Trophoblast cell (in vitro differentiated cells and primary cell): ENCODE measurements at regions not wholly inside any gene's neighbourhood (a gene's known extent, or its start where the extent isn't known, plus 50 kb on each side); places are given as distances from the start of the nearest gene placed in this dataset.

ENCODE experiments used
- DNase-seq, 2 donors: peaks; one replicate each; pipeline ENCODE4 v3.0.0-alpha.2; 2016
- H2AFZ ChIP-seq: 2 replicates; pipeline ENCODE4 v1.6.1; 2013; ENCODE audit warnings: low read length, moderate library complexity, mild to moderate bottlenecking; ENCODE audit not compliant: insufficient read depth, poor library complexity
- H2AK5ac ChIP-seq: 2 replicates; pipeline ENCODE4 v1.6.1; 2013; ENCODE audit warnings: mild to moderate bottlenecking, low read length
- H2BK120ac ChIP-seq: 2 replicates; pipeline ENCODE4 v1.6.1; 2013; ENCODE audit warnings: low read length, mild to moderate bottlenecking, moderate library complexity; ENCODE audit not compliant: insufficient read depth, poor library complexity
- H2BK12ac ChIP-seq: 2 replicates; pipeline ENCODE4 v1.6.1; 2013; ENCODE audit warnings: mild to moderate bottlenecking, low read length, moderate library complexity
- H2BK5ac ChIP-seq: 2 replicates; pipeline ENCODE4 v1.6.1; 2013; ENCODE audit warnings: low read length, low read depth, moderate library complexity, mild to moderate bottlenecking; ENCODE audit not compliant: poor library complexity
- H3K14ac ChIP-seq: 2 replicates; pipeline ENCODE4 v1.6.1; 2013; ENCODE audit warnings: mild to moderate bottlenecking, low read length
- H3K18ac ChIP-seq: 2 replicates; pipeline ENCODE4 v1.6.1; 2013; ENCODE audit warnings: mild to moderate bottlenecking, low read length
- H3K23ac ChIP-seq: 2 replicates; pipeline ENCODE4 v1.6.1; 2013; ENCODE audit warnings: low read length
- H3K27ac ChIP-seq: 2 replicates; pipeline ENCODE4 v1.5.1; 2013; ENCODE audit warnings: low read depth, mild to moderate bottlenecking, inconsistent platforms, low read length, moderate library complexity
- H3K27me3 ChIP-seq: 2 replicates; pipeline ENCODE4 v1.6.1; 2013; ENCODE audit warnings: inconsistent platforms, mild to moderate bottlenecking, low read length, moderate library complexity; ENCODE audit not compliant: insufficient read depth
- H3K36me3 ChIP-seq, 2 experiments: 1 replicate in 1 of 2; 2 replicates in 1 of 2; pipeline ENCODE4 v1.6.1; 2013; ENCODE audit warnings: low read length in 2 of 2, mild to moderate bottlenecking in 2 of 2, moderate library complexity in 1 of 2; ENCODE audit not compliant: insufficient read depth in 2 of 2, control insufficient read depth in 1 of 2
- H3K4ac ChIP-seq: 2 replicates; pipeline ENCODE4 v1.6.1; 2013; ENCODE audit warnings: low read depth, mild to moderate bottlenecking, low read length, moderate library complexity
- H3K4me1 ChIP-seq, 2 experiments: 1 replicate in 1 of 2; 2 replicates in 1 of 2; pipeline ENCODE4 v1.6.1; 2013; ENCODE audit warnings: low read length in 2 of 2, mild to moderate bottlenecking in 2 of 2, moderate library complexity in 1 of 2; ENCODE audit not compliant: insufficient read depth in 2 of 2, control insufficient read depth in 1 of 2
- H3K4me2 ChIP-seq: 2 replicates; pipeline ENCODE4 v1.6.1; 2013; ENCODE audit warnings: inconsistent platforms, mild to moderate bottlenecking, low read length, moderate library complexity
- H3K4me3 ChIP-seq: 2 replicates; pipeline ENCODE4 v1.5.1; 2013; ENCODE audit warnings: mild to moderate bottlenecking, low read depth, low read length, inconsistent platforms
- H3K79me1 ChIP-seq: one replicate; pipeline ENCODE4 v1.6.1; 2013; ENCODE audit warnings: low read length
- H3K79me2 ChIP-seq: 2 replicates; pipeline ENCODE4 v1.6.1; 2013; ENCODE audit warnings: low read length, mild to moderate bottlenecking; ENCODE audit not compliant: control insufficient read depth, insufficient read depth, poor library complexity
- H3K9ac ChIP-seq: 2 replicates; pipeline ENCODE4 v1.6.1; 2013; ENCODE audit warnings: mild to moderate bottlenecking, low read length
- H3K9me3 ChIP-seq: 2 replicates; pipeline ENCODE4 v1.6.1; 2013; ENCODE audit warnings: low read depth, mild to moderate bottlenecking, control low read depth, inconsistent platforms, low read length; ENCODE audit not compliant: insufficient read depth
- H4K12ac ChIP-seq: 2 replicates; pipeline ENCODE4 v1.6.1; 2013; ENCODE audit warnings: low read depth, mild to moderate bottlenecking, low read length, moderate library complexity
- H4K8ac ChIP-seq: 2 replicates; pipeline ENCODE4 v1.6.1; 2013; ENCODE audit warnings: low read depth, mild to moderate bottlenecking, low read length, moderate library complexity
- H4K91ac ChIP-seq: one replicate; pipeline ENCODE4 v1.6.1; 2013; ENCODE audit warnings: low read depth, mild to moderate bottlenecking, low read length, moderate library complexity
- WGBS: extraction: QIAGEN DNeasy Blood & Tissue Kit; methylation state at CpG from one replicate; pipeline ENCODE4 v1.1.7; 2013; ENCODE audit warnings: missing lambda C conversion rate; ENCODE audit not compliant: insufficient read length, insufficient coverage; ENCODE audit errors: extremely low coverage; 5-methylcytosine and 5-hydroxymethylcytosine counted together

- H3K4me3 ChIP-seq = no peak overlapping the region
- no peak overlapping the region for H4K12ac ChIP-seq
- H2AFZ ChIP-seq = no peak overlapping the region
- no peak overlapping the region for H3K18ac ChIP-seq
- no peak overlapping the region for H2BK120ac ChIP-seq
- no peak overlapping the region for H4K8ac ChIP-seq
- H3K4me2 ChIP-seq = no peak overlapping the region
- H3K27ac ChIP-seq = no peak overlapping the region
- no peak overlapping the region for H2BK12ac ChIP-seq
- no peaks in the 10 kb centered on the region for H3K36me3 ChIP-seq
- no peak overlapping the region for H3K9ac ChIP-seq
- H4K91ac ChIP-seq = no peak overlapping the region
- H3K79me2 ChIP-seq = no peaks in the 10 kb centered on the region
- DNase-seq = no peak
- WGBS = no CpG with 5 or more reads among the region's 5 CpGs
- no peak overlapping the region for H2BK5ac ChIP-seq
- no peak overlapping the region for H2AK5ac ChIP-seq
- H3K27me3 ChIP-seq = no peaks in the 10 kb centered on the region
- H3K9me3 ChIP-seq = peaks cover 5% of the 10 kb centered on the region
- H3K79me1 ChIP-seq = no peaks in the 10 kb centered on the region
- H3K4ac ChIP-seq = no peak overlapping the region
- H3K14ac ChIP-seq = no peak overlapping the region
- H3K23ac ChIP-seq = no peak overlapping the region
- no peaks in the 10 kb centered on the region for H3K4me1 ChIP-seq
Observed at GRCh38 chr3:10600726-10601125, 95.3 kb upstream of the ATP2B2 start.

- no peak overlapping the region for H2BK12ac ChIP-seq
- DNase-seq = no peak
- H2AFZ ChIP-seq = no peak overlapping the region
- H3K79me1 ChIP-seq = no peaks in the 10 kb centered on the region
- H3K4me2 ChIP-seq = no peak overlapping the region
- H3K27ac ChIP-seq = no peak overlapping the region
- no peak overlapping the region for H3K4ac ChIP-seq
- H3K4me1 ChIP-seq = no peaks in the 10 kb centered on the region
- H3K79me2 ChIP-seq = no peaks in the 10 kb centered on the region
- H3K23ac ChIP-seq = no peak overlapping the region
- H3K27me3 ChIP-seq = no peaks in the 10 kb centered on the region
- H3K9ac ChIP-seq = no peak overlapping the region
- H2BK5ac ChIP-seq = no peak overlapping the region
- no peak overlapping the region for H4K91ac ChIP-seq
- no peak overlapping the region for H4K8ac ChIP-seq
- no peak overlapping the region for H3K18ac ChIP-seq
- no peak overlapping the region for H3K4me3 ChIP-seq
- no peak overlapping the region for H2AK5ac ChIP-seq
- H2BK120ac ChIP-seq = no peak overlapping the region
- no CpG with 5 or more reads among the region's 6 CpGs for WGBS
- no peak overlapping the region for H4K12ac ChIP-seq
- H3K14ac ChIP-seq = no peak overlapping the region
- H3K9me3 ChIP-seq = peaks cover 5% of the 10 kb centered on the region
- no peaks in the 10 kb centered on the region for H3K36me3 ChIP-seq
Observed at GRCh38 chr3:10601151-10601856, 95.9 kb upstream of the ATP2B2 start.

- Histone ChIP-seq H3K4me3 (no peak overlapping the region), H3K36me3 (no peaks in the 10 kb centered on the region), H3K27me3 (no peaks in the 10 kb centered on the region), H3K79me1 (no peaks in the 10 kb centered on the region), H4K8ac (no peak overlapping the region), H2BK120ac (no peak overlapping the region), H3K9me3 (peaks cover 4% of the 10 kb centered on the region), H3K14ac (no peak overlapping the region), H2AFZ (no peak overlapping the region), H3K9ac (no peak overlapping the region), H3K18ac (no peak overlapping the region), H3K79me2 (no peaks in the 10 kb centered on the region), H4K12ac (no peak overlapping the region), H3K4me2 (no peak overlapping the region), H2BK12ac (no peak overlapping the region), H3K27ac (no peak overlapping the region), H3K4me1 (no peaks in the 10 kb centered on the region), H3K4ac (no peak overlapping the region), H3K23ac (no peak overlapping the region), H4K91ac (no peak overlapping the region), H2BK5ac (no peak overlapping the region), H2AK5ac (no peak overlapping the region)
- DNase-seq = no peak
- WGBS = no CpG with 5 or more reads among the region's 5 CpGs
Observed at GRCh38 chr3:10601857-10602230, 96.5 kb upstream of the ATP2B2 start.

GRCh38 chr3:10602271-10602670 lies 96.9 kb upstream of the ATP2B2 start:
- no peak overlapping the region for H3K27ac ChIP-seq
- H3K79me1 ChIP-seq = no peaks in the 10 kb centered on the region
- no peak overlapping the region for H3K9ac ChIP-seq
- no peak overlapping the region for H2BK12ac ChIP-seq
- no peaks in the 10 kb centered on the region for H3K27me3 ChIP-seq
- no peak overlapping the region for H3K18ac ChIP-seq
- no peak overlapping the region for H3K4me2 ChIP-seq
- no peak for DNase-seq
- WGBS = no CpG with 5 or more reads among the region's 7 CpGs
- no peaks in the 10 kb centered on the region for H3K79me2 ChIP-seq
- H3K36me3 ChIP-seq = no peaks in the 10 kb centered on the region
- H4K12ac ChIP-seq = no peak overlapping the region
- no peak overlapping the region for H4K91ac ChIP-seq
- H2BK5ac ChIP-seq = no peak overlapping the region
- no peak overlapping the region for H3K23ac ChIP-seq
- H2AFZ ChIP-seq = no peak overlapping the region
- H3K4ac ChIP-seq = no peak overlapping the region
- H3K9me3 ChIP-seq = no peaks in the 10 kb centered on the region
- H3K14ac ChIP-seq = no peak overlapping the region
- H3K4me3 ChIP-seq = no peak overlapping the region
- H4K8ac ChIP-seq = no peak overlapping the region
- H3K4me1 ChIP-seq = no peaks in the 10 kb centered on the region
- no peak overlapping the region for H2AK5ac ChIP-seq
- no peak overlapping the region for H2BK120ac ChIP-seq
